ENCODE measurements at regions not wholly inside any gene's neighbourhood (a gene's known extent, or its start where the extent isn't known, plus 50 kb on each side); places are given as distances from the start of the nearest gene placed in this dataset.

DNA sequence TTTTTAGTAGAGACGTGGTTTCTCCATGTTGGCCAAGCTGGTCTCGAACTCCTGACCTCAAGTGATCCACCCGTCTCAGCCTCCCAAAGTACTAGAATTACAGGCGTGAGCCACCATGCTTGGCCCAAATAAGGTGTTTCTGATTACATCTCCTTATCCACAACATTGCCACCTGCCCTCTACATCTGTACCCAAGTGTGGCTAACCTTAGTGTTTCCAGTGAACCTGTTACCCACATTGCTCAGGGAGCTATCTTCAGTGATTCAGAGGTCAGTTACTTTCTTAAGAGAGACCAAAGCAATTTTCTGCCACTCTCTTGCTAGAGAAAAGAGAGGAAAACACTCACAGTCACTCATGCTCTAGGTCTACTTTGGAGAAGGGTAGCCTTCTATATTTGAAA is 115.0 kb upstream of the SLC39A10 start:
- TF ChIP-seq CTCF (IDR thresholded peaks at IDR 0.05 in 4 of 5, conservative IDR thresholded peaks at IDR 0.05 in 1 of 5): no peak
- TF ChIP-seq POLR2A (IDR thresholded peaks at IDR 0.05): no peak
